Nephron progenitor cell (in vitro differentiated cells): ENCODE measurements at regions not wholly inside any gene's neighbourhood (a gene's known extent, or its start where the extent isn't known, plus 50 kb on each side); places are given as distances from the start of the nearest gene placed in this dataset.

Experiments
- DNase-seq: peaks from one replicate; pipeline ENCODE4 v3.0.0; 2021
- H3K27ac Mint-ChIP-seq: 2 replicates; pipeline ENCODE4 v1.8.0; 2021; ENCODE audit warnings: mild to moderate bottlenecking, moderate library complexity, mixed read lengths
- H3K27me3 Mint-ChIP-seq: 2 replicates; pipeline ENCODE4 v1.8.0; 2021; ENCODE audit warnings: mild to moderate bottlenecking, low read depth, mixed read lengths; ENCODE audit not compliant: poor library complexity
- H3K36me3 Mint-ChIP-seq: 2 replicates; pipeline ENCODE4 v1.8.0; 2021; ENCODE audit warnings: low read depth, mixed read lengths
- H3K4me1 Mint-ChIP-seq: 2 replicates; pipeline ENCODE4 v1.8.0; 2021; ENCODE audit warnings: mixed read lengths
- H3K4me3 Mint-ChIP-seq: 2 replicates; pipeline ENCODE4 v1.8.0; 2021; ENCODE audit warnings: mild to moderate bottlenecking, moderate library complexity, mixed read lengths
- H3K9me3 Mint-ChIP-seq: 2 replicates; pipeline ENCODE4 v1.8.0; 2021; ENCODE audit warnings: mild to moderate bottlenecking, moderate library complexity, mixed read lengths
- CTCF ChIP-seq: fragments of 200-600 bp; sonication (generic); IDR thresholded peaks from 2 replicates; pipeline ENCODE4 v1.5.0; 2021; ENCODE audit warnings: antibody characterized with exemption

- Mint-ChIP-seq H3K4me3 (no peak overlapping the region), H3K4me1 (peaks cover 4% of the 10 kb centered on the region), H3K9me3 (no peaks in the 10 kb centered on the region), H3K27me3 (peaks cover 97% of the 10 kb centered on the region), H3K27ac (no peak overlapping the region), H3K36me3 (no peaks in the 10 kb centered on the region)
- peak; percentile 66 for TF ChIP-seq CTCF
- peak; percentile 64 for DNase-seq
Observed at GRCh38 chr17:79188048-79188447, 113.4 kb downstream of the ENGASE start.

GRCh38 chr17:79187186-79187585 is 112.6 kb downstream of the ENGASE start:
- Mint-ChIP-seq H3K9me3 (no peaks in the 10 kb centered on the region), H3K27ac (no peak overlapping the region), H3K4me1 (peaks cover 4% of the 10 kb centered on the region), H3K27me3 (peaks cover 94% of the 10 kb centered on the region), H3K36me3 (no peaks in the 10 kb centered on the region), H3K4me3 (no peak overlapping the region)
- no peak for DNase-seq
- no peak for TF ChIP-seq CTCF

- Mint-ChIP-seq H3K4me3 (no peak overlapping the region), H3K27ac (no peak overlapping the region), H3K9me3 (no peaks in the 10 kb centered on the region), H3K27me3 (peaks cover 94% of the 10 kb centered on the region), H3K36me3 (no peaks in the 10 kb centered on the region), H3K4me1 (peaks cover 9% of the 10 kb centered on the region)
- no peak for TF ChIP-seq CTCF
- no peak for DNase-seq
Observed at GRCh38 chr17:79186406-79186805, 111.8 kb downstream of the ENGASE start.

GRCh38 chr17:79185671-79186070 is 111.0 kb downstream of the ENGASE start:
- H3K36me3 Mint-ChIP-seq, result no peaks in the 10 kb centered on the region
- no peak overlapping the region for H3K4me3 Mint-ChIP-seq
- DNase-seq, result no peak
- H3K4me1 Mint-ChIP-seq, result peaks cover 9% of the 10 kb centered on the region
- H3K27me3 Mint-ChIP-seq, result peaks cover 94% of the 10 kb centered on the region
- H3K9me3 Mint-ChIP-seq, result no peaks in the 10 kb centered on the region
- TF ChIP-seq CTCF, result no peak
- H3K27ac Mint-ChIP-seq, result no peak overlapping the region

- Mint-ChIP-seq H3K27me3 (peaks cover 93% of the 10 kb centered on the region), H3K4me3 (peak overlapping the region; percentile 88), H3K4me1 (peaks cover 9% of the 10 kb centered on the region), H3K27ac (no peak overlapping the region), H3K36me3 (no peaks in the 10 kb centered on the region), H3K9me3 (no peaks in the 10 kb centered on the region)
- DNase-seq, result no peak
- TF ChIP-seq CTCF, result no peak
Observed at GRCh38 chr17:79184219-79184618, 109.6 kb downstream of the ENGASE start.

- peak; percentile 75 for DNase-seq
- Mint-ChIP-seq H3K9me3 (no peaks in the 10 kb centered on the region), H3K36me3 (no peaks in the 10 kb centered on the region), H3K27me3 (peaks cover 93% of the 10 kb centered on the region), H3K4me1 (peaks cover 9% of the 10 kb centered on the region), H3K4me3 (peak overlapping the region; percentile 88), H3K27ac (no peak overlapping the region)
- no peak for TF ChIP-seq CTCF
Observed at GRCh38 chr17:79183293-79184158, 108.9 kb downstream of the ENGASE start.
